ENCODE measurements at regions not wholly inside any gene's neighbourhood (a gene's known extent, or its start where the extent isn't known, plus 50 kb on each side); places are given as distances from the start of the nearest gene placed in this dataset.

- no peaks in the 10 kb centered on the region for H3K27me3 ChIP-seq (ENCODE audit: control insufficient read depth, insufficient read depth, low read length)
- H3K4me1 ChIP-seq (ENCODE audit: control insufficient read depth, insufficient read depth, low read length), result no peaks in the 10 kb centered on the region
- no peak overlapping the region for H3K4me3 ChIP-seq (ENCODE audit: low read depth, low read length)
- no peak overlapping the region for H3K27ac ChIP-seq (ENCODE audit: low read depth, low read length)
- DNase-seq (ENCODE audit: low read depth in 4 of 6, low spot score in 6 of 6), result no peak
- no CpG with 5 or more reads among the region's 3 CpGs for WGBS (ENCODE audit: insufficient coverage)
- no peaks in the 10 kb centered on the region for H3K36me3 ChIP-seq (ENCODE audit: control insufficient read depth, insufficient read depth, low read length)
- H3K9me3 ChIP-seq (ENCODE audit: control insufficient read depth, insufficient read depth, low read length), result no peaks in the 10 kb centered on the region
Measured at GRCh38 chr1:208431721-208432120, 187.5 kb upstream of the PLXNA2 start.

- DNase-seq (ENCODE audit: low read depth in 4 of 6, low spot score in 6 of 6), result no peak
- H3K27ac ChIP-seq (ENCODE audit: low read depth, low read length), result no peak overlapping the region
- H3K4me1 ChIP-seq (ENCODE audit: control insufficient read depth, insufficient read depth, low read length), result no peaks in the 10 kb centered on the region
- WGBS (ENCODE audit: insufficient coverage), result no CpG with 5 or more reads among the region's 2 CpGs
- H3K36me3 ChIP-seq (ENCODE audit: control insufficient read depth, insufficient read depth, low read length), result no peaks in the 10 kb centered on the region
- no peaks in the 10 kb centered on the region for H3K27me3 ChIP-seq (ENCODE audit: control insufficient read depth, insufficient read depth, low read length)
- no peaks in the 10 kb centered on the region for H3K9me3 ChIP-seq (ENCODE audit: control insufficient read depth, insufficient read depth, low read length)
- no peak overlapping the region for H3K4me3 ChIP-seq (ENCODE audit: low read depth, low read length)
Measured at GRCh38 chr1:208432346-208432745, 188.2 kb upstream of the PLXNA2 start.

- Histone ChIP-seq H3K9me3 (ENCODE audit: control insufficient read depth, insufficient read depth, low read length) (no peaks in the 10 kb centered on the region), H3K36me3 (ENCODE audit: control insufficient read depth, insufficient read depth, low read length) (no peaks in the 10 kb centered on the region), H3K27me3 (ENCODE audit: control insufficient read depth, insufficient read depth, low read length) (no peaks in the 10 kb centered on the region), H3K4me3 (ENCODE audit: low read depth, low read length) (no peak overlapping the region), H3K27ac (ENCODE audit: low read depth, low read length) (no peak overlapping the region), H3K4me1 (ENCODE audit: control insufficient read depth, insufficient read depth, low read length) (no peaks in the 10 kb centered on the region)
- WGBS (ENCODE audit: insufficient coverage), result 71% methylated on average over 1 of the region's 1 CpG
- no peak for DNase-seq (ENCODE audit: low read depth in 4 of 6, low spot score in 6 of 6)
Measured at GRCh38 chr1:208433086-208433485, 188.9 kb upstream of the PLXNA2 start.

GRCh38 chr1:208433971-208434370, 189.8 kb upstream of the PLXNA2 start:
- WGBS (ENCODE audit: insufficient coverage), result 27% methylated on average over 1 of the region's 4 CpGs
- Histone ChIP-seq H3K27me3 (ENCODE audit: control insufficient read depth, insufficient read depth, low read length) (no peaks in the 10 kb centered on the region), H3K4me1 (ENCODE audit: control insufficient read depth, insufficient read depth, low read length) (no peaks in the 10 kb centered on the region), H3K9me3 (ENCODE audit: control insufficient read depth, insufficient read depth, low read length) (no peaks in the 10 kb centered on the region), H3K4me3 (ENCODE audit: low read depth, low read length) (no peak overlapping the region), H3K36me3 (ENCODE audit: control insufficient read depth, insufficient read depth, low read length) (no peaks in the 10 kb centered on the region), H3K27ac (ENCODE audit: low read depth, low read length) (no peak overlapping the region)
- DNase-seq (ENCODE audit: low read depth in 4 of 6, low spot score in 6 of 6), result no peak

GRCh38 chr1:208437401-208437800, 193.2 kb upstream of the PLXNA2 start:
- Histone ChIP-seq H3K27ac (ENCODE audit: low read depth, low read length) (no peak overlapping the region), H3K9me3 (ENCODE audit: control insufficient read depth, insufficient read depth, low read length) (no peaks in the 10 kb centered on the region), H3K4me1 (ENCODE audit: control insufficient read depth, insufficient read depth, low read length) (no peaks in the 10 kb centered on the region), H3K4me3 (ENCODE audit: low read depth, low read length) (no peak overlapping the region), H3K36me3 (ENCODE audit: control insufficient read depth, insufficient read depth, low read length) (no peaks in the 10 kb centered on the region), H3K27me3 (ENCODE audit: control insufficient read depth, insufficient read depth, low read length) (no peaks in the 10 kb centered on the region)
- WGBS (ENCODE audit: insufficient coverage), result 93% methylated on average over 3 of the region's 3 CpGs
- DNase-seq (ENCODE audit: low read depth in 4 of 6, low spot score in 6 of 6), result no peak

GRCh38 chr1:208438112-208438699, 194.0 kb upstream of the PLXNA2 start:
- H3K36me3 ChIP-seq (ENCODE audit: control insufficient read depth, insufficient read depth, low read length), result no peaks in the 10 kb centered on the region
- no peaks in the 10 kb centered on the region for H3K27me3 ChIP-seq (ENCODE audit: control insufficient read depth, insufficient read depth, low read length)
- no peak overlapping the region for H3K4me3 ChIP-seq (ENCODE audit: low read depth, low read length)
- H3K4me1 ChIP-seq (ENCODE audit: control insufficient read depth, insufficient read depth, low read length), result no peaks in the 10 kb centered on the region
- no peak overlapping the region for H3K27ac ChIP-seq (ENCODE audit: low read depth, low read length)
- DNase-seq (ENCODE audit: low read depth in 4 of 6, low spot score in 6 of 6), result no peak
- no CpG with 5 or more reads among the region's 2 CpGs for WGBS (ENCODE audit: insufficient coverage)
- no peaks in the 10 kb centered on the region for H3K9me3 ChIP-seq (ENCODE audit: control insufficient read depth, insufficient read depth, low read length)

- WGBS (ENCODE audit: insufficient coverage), result 85% methylated on average over 4 of the region's 7 CpGs
- Histone ChIP-seq H3K27me3 (ENCODE audit: control insufficient read depth, insufficient read depth, low read length) (no peaks in the 10 kb centered on the region), H3K4me1 (ENCODE audit: control insufficient read depth, insufficient read depth, low read length) (peaks cover 3% of the 10 kb centered on the region), H3K9me3 (ENCODE audit: control insufficient read depth, insufficient read depth, low read length) (no peaks in the 10 kb centered on the region), H3K4me3 (ENCODE audit: low read depth, low read length) (no peak overlapping the region), H3K36me3 (ENCODE audit: control insufficient read depth, insufficient read depth, low read length) (no peaks in the 10 kb centered on the region), H3K27ac (ENCODE audit: low read depth, low read length) (no peak overlapping the region)
- DNase-seq (ENCODE audit: low read depth in 4 of 6, low spot score in 6 of 6), result no peak
Measured at GRCh38 chr1:208445758-208446203, 201.6 kb upstream of the PLXNA2 start.

- Histone ChIP-seq H3K4me1 (ENCODE audit: control insufficient read depth, insufficient read depth, low read length) (peaks cover 3% of the 10 kb centered on the region), H3K27me3 (ENCODE audit: control insufficient read depth, insufficient read depth, low read length) (no peaks in the 10 kb centered on the region), H3K4me3 (ENCODE audit: low read depth, low read length) (no peak overlapping the region), H3K36me3 (ENCODE audit: control insufficient read depth, insufficient read depth, low read length) (no peaks in the 10 kb centered on the region), H3K9me3 (ENCODE audit: control insufficient read depth, insufficient read depth, low read length) (no peaks in the 10 kb centered on the region), H3K27ac (ENCODE audit: low read depth, low read length) (no peak overlapping the region)
- WGBS (ENCODE audit: insufficient coverage), result 84% methylated on average over 3 of the region's 5 CpGs
- no peak for DNase-seq (ENCODE audit: low read depth in 4 of 6, low spot score in 6 of 6)
Measured at GRCh38 chr1:208446271-208446691, 202.1 kb upstream of the PLXNA2 start.

GRCh38 chr1:208448425-208448824, 204.2 kb upstream of the PLXNA2 start:
- Histone ChIP-seq H3K9me3 (ENCODE audit: control insufficient read depth, insufficient read depth, low read length) (no peaks in the 10 kb centered on the region), H3K4me1 (ENCODE audit: control insufficient read depth, insufficient read depth, low read length) (peaks cover 3% of the 10 kb centered on the region), H3K36me3 (ENCODE audit: control insufficient read depth, insufficient read depth, low read length) (no peaks in the 10 kb centered on the region), H3K4me3 (ENCODE audit: low read depth, low read length) (no peak overlapping the region), H3K27ac (ENCODE audit: low read depth, low read length) (no peak overlapping the region), H3K27me3 (ENCODE audit: control insufficient read depth, insufficient read depth, low read length) (no peaks in the 10 kb centered on the region)
- no peak for DNase-seq (ENCODE audit: low read depth in 4 of 6, low spot score in 6 of 6)
- no CpG with 5 or more reads among the region's 4 CpGs for WGBS (ENCODE audit: insufficient coverage)

- Histone ChIP-seq H3K36me3 (ENCODE audit: control insufficient read depth, insufficient read depth, low read length) (no peaks in the 10 kb centered on the region), H3K9me3 (ENCODE audit: control insufficient read depth, insufficient read depth, low read length) (no peaks in the 10 kb centered on the region), H3K27me3 (ENCODE audit: control insufficient read depth, insufficient read depth, low read length) (no peaks in the 10 kb centered on the region), H3K4me1 (ENCODE audit: control insufficient read depth, insufficient read depth, low read length) (peaks cover 3% of the 10 kb centered on the region), H3K27ac (ENCODE audit: low read depth, low read length) (no peak overlapping the region), H3K4me3 (ENCODE audit: low read depth, low read length) (no peak overlapping the region)
- 93% methylated on average over 6 of the region's 7 CpGs for WGBS (ENCODE audit: insufficient coverage)
- DNase-seq (ENCODE audit: low read depth in 4 of 6, low spot score in 6 of 6), result peak in 1 of 6 donors; percentile 5
Measured at GRCh38 chr1:208449951-208450350, 205.8 kb upstream of the PLXNA2 start.
